HG03460 (cell line): ENCODE measurements at regions not wholly inside any gene's neighbourhood (a gene's known extent, or its start where the extent isn't known, plus 50 kb on each side); places are given as distances from the start of the nearest gene placed in this dataset.

ENCODE experiments used
- ATAC-seq: cut with Tn5 transposase; IDR thresholded peaks from one replicate; pipeline ENCODE4 v1.9.1; 2021; ENCODE audit not compliant: unreplicated experiment

DNA sequence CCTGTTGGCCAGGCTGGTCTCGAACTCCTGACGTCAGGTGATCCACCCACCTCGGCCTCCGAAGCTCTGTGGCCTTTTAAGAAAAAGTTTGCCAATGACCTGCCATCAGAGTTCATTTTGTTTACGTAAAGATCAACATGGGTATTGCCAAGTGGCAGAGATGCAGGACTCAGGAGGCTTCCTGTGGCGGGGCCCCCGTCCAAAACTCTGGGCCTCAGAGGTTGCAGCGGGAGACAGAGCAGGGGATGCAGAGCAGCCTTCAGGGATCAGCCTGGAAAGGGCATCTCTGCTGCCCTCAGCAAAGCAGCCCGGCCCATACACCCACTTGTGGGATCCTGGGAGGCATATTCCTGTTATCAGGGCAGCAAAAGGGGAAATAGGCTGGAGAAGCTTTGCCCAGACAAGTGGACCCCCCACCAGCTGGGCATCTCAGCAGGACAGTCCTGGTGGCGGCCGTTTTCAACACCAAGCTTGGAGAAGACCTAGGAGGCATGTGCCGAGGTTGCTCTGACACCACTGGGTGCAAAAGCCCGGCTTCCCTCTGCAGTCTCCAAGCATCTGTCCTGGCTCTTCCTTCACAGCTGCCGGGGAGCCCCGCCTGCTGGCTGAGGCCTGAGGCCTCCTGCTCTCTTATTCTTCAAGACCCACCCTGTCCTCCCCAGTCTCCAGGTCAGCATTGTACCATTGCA lies 1152.4 kb downstream of the BRD1 start:
- ATAC-seq = no peak

DNA sequence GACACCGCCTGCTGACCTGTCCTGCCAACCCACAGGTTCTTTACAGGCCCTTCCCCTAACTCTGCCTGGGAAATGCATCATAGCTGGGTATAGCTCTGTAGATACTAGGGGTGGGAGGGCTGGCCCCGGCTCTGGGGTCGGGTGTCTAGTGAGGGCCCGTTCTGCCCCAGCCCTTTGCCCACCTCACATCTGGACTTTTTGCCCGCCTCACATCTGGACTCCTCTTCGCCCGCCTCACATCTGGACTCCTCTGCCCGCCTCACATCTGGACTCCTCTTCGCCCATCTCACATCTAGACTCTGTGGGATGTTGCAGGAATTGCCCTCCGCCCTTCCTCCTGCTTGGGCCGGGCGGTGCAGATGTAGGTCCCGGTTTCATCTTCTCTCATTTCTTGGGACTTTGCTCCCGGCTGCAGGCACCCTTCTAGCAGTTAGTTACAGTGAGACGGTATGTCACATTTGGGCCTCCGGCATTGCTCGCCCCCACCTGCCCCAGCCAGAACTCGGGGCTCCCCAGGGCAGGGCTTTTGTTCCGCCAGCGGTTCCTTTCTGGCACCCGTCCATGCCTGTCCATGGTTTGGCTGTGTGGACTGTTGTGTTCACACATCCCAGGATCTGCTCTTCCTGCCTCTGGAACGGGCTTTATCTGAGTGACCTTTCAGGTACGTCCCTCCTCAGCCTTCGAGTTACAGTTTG lies 1153.7 kb downstream of the BRD1 start:
- no peak for ATAC-seq

DNA sequence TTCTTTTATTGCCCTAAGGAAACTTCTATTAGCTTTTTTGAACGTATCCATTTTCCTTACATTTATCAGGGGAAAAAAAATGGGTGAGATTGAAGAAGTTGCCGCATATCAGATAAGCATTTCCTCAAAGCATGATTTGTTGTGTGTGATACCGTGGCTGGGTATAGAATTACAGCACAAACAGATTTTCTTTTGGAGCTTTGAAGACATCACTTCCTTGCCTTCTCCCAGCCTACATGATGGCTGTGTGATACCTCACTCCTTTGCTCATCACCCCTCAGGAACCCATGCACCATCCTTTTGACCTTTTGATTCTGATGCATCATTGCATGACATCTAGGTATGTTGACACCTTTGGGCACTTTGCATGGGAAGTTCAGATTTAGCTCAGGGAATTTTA lies 1155.3 kb downstream of the BRD1 start:
- ATAC-seq = no peak

DNA sequence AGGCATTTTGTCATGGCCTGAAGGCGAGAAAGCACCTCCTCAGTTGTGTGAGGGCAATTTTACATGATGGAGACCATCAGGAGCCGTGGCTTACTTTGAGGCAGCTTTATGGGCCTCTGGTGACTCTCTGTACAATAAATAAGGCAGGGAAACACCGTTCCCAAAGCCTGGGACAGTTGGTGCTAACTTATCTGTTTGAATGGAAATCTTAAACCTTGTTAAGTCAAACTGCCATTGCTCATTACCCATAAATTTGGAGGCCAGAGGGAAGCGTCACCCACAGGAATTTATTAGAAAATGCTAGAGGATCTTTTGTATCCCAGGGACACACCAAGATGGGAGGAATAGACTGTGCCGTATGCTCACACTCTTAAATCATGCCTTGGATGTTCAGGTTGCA lies 1156.9 kb downstream of the BRD1 start:
- no peak for ATAC-seq

DNA sequence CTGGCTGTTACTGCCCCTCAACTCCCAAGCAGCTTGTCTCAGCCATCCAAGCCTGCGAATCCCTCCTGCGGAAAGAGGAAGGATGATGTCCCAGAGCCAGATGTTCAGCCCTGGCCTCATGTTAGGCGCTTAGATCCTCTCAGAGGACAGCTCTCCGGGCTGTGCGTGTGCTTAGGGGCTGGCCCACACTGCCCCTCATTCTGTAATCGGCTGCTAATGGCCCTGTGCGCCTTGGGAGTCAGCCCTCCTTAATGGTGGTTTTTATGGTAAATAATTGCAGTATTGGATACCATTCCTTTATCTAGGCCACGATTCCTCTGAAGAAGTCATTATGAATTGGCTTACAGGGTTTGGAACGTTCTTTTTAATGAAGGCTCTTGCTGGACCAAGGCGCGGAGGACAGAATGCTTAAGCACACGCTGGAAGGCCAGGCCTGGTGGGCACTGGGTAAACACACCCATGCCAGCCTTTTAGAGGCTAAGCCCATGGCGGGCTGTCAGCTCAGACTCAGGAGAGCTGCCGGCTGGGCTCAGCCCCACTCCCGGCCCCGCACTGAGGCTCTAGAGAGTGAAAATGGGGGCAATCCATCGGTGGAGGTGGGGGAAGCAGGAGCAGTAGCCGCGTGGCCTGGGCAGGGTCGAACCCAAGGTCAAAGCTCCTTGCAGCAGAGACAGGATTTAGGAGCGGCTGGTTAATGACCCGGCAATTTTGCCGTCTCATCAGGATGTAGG lies 1157.5 kb downstream of the BRD1 start:
- ATAC-seq = no peak

DNA sequence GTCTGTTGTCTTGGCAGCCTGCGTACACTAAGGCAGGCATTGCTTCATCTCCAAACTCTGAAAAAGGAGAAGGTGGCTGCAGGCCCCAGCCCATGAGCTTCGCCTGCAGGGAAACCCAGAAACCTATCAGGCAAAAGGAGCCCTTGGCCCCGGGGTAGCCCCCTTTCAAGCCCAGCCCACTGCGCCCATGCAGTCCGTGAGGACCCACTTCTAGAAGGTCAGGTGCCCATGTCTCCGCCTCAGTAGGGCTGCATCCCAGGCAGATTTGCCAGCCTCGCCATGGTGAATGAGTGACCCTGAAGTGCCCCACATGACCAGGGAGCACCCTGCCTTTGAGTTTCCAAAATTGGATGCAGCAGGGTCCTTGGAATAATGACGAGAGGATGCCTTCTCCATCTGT lies 1158.4 kb downstream of the BRD1 start:
- no peak for ATAC-seq

DNA sequence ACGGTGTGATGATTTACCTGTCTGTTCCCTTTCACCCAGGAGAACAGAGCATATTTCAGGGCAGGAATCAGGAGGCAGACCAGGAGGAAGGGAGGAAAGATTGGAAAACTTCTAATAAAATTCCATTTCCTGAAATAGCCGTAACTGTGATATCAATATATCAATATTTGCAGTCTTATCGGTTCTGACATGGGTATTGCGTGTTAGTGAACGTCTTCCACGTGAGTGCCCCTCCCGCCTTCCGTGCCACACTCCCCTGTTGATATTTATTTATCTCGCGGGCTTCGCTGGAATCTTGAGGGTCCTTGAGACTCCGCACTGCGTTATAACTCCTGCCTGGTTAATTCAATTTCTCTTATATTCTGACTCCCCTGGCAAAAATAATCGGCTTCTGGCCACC lies 1160.4 kb downstream of the BRD1 start:
- no peak for ATAC-seq

DNA sequence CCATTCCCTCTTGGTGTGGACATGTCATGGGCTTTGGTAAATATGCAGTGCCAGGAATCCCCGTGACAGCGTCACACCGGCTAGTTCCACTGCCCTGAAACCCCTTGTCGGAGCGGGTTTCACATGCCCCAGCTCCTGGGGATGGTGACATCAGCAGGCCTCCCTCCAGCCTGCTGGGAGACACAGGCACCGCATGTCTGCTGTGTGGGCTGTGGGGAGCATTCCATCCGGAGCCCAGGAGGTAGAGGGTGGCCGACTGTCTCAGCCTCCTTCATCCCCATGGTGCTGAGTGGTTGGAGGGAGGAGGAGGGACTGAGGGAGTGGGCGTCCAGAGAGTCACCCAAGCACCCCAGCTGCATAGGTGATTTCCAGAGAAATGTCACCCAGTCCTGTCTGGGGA lies 1161.1 kb downstream of the BRD1 start:
- no peak for ATAC-seq

DNA sequence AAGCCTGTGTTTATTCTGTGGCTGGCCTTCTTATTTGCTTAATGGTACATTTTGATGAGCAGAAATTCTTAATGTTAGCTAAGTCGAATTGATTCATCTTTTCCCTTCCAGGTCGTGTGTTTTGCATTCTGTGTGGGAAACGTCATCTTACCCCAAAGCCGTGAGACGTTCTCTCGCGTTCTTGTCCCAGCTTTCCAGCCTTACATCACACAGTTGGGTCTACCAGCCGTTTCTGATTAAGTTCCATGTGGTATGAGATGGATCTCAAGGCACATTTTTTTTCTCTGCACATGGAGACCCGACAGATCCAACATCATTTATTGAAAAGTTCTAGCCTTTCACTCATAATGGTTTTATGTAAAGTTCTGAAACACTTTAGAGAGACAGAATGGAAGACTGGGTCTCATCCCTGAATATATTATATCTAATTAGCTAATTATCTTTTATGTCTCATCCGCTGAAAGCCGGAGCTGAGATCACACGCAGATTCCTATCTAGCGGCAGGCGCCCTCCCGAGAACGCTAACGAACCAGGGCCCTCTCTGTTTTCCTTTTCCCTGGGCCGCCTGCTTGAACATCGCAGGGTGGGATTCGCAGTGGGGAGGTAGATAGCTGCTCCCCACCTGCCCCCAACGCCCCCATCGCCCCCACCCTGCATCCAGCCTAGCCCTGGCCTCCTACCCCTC lies 1162.2 kb downstream of the BRD1 start:
- no peak for ATAC-seq

DNA sequence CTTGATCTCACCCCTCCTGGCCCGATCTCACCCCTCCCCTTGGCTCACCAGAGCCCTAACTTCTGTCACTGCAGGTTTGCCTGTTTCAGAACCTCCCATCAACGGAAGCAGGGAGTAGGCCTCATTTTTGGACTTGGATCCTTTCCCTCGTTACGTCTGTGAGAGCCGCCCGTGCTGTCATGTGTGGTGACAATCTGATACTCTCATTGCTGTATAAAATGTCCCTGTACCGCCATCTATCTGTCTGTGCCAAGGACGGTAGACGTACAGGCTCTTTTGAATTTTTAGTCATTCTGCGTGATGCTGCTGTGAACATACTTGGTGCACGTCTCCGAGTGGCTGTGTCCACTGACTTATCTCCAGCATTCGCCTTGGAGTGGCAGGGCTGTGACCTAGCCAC lies 1163.1 kb downstream of the BRD1 start:
- ATAC-seq = no peak

DNA sequence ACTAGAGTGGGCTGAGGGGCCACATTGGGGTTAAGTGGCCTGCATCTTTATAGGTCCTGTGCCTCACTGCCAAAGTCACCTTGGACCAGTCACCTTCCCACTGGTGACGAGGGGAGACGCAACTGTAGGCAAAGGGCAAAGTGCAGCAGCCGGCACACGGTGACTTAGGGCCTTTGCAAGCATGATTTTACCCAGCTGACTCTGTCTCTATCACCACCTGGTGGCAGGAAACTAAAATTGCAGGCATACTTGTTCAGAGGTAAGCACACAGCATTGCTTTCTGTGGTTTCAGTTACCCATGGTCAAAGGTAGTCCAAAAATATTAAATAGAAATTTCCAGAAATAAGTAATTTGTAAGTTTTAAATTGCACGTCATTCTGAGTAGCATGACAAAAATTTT lies 1164.4 kb downstream of the BRD1 start:
- no peak for ATAC-seq

DNA sequence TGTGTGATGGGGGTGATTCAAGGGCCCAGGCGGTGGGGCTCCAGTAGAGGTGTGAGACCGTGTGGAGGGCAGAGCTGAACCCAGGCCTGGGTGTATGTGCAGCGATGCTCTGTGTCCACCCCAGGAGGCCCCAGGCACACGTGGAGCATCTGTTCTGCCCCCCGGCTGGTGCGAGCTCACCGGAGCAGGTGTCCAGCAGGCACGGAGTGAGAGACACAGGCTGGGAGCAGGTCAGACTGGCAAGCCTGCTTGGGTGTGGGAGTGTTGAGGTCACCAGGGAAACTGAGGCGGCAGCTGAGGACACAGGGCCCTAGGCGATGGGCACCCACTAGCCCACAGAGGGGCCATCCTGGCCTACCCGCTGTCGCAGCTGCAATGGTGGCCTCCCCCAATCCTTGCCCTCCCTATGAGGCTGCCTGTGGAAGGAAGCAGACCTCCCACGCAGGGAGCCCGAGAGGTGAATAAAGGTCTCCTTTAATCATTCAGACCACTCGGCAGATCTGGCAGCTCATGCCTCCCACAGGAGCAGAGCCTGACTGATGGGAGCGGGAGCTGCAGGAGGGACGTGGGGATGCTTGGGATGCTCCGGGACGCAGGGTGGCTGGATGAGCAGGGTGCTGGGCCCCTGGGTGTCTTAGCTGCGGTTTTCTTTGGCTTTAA lies 1165.1 kb downstream of the BRD1 start:
- no peak for ATAC-seq

DNA sequence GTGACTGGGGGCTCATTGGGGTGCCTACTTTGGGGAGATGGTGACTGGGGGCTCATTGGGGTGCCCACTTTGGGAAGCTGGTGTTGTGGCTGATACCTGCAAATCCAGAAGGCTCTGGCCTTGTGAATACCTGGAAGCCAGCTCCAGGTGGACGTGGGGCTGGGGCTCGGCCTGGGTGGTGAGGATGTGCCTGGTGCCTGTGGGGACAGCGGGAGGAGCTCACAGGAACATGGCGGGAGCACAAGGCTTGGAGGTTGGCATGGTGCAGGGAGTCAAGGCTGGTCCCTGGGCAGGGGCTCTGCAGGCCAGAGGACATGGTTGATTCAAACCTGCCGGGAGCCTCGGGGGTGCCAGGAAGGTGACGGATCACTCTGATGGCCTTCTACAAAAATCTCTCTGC lies 1165.7 kb downstream of the BRD1 start:
- no peak for ATAC-seq

DNA sequence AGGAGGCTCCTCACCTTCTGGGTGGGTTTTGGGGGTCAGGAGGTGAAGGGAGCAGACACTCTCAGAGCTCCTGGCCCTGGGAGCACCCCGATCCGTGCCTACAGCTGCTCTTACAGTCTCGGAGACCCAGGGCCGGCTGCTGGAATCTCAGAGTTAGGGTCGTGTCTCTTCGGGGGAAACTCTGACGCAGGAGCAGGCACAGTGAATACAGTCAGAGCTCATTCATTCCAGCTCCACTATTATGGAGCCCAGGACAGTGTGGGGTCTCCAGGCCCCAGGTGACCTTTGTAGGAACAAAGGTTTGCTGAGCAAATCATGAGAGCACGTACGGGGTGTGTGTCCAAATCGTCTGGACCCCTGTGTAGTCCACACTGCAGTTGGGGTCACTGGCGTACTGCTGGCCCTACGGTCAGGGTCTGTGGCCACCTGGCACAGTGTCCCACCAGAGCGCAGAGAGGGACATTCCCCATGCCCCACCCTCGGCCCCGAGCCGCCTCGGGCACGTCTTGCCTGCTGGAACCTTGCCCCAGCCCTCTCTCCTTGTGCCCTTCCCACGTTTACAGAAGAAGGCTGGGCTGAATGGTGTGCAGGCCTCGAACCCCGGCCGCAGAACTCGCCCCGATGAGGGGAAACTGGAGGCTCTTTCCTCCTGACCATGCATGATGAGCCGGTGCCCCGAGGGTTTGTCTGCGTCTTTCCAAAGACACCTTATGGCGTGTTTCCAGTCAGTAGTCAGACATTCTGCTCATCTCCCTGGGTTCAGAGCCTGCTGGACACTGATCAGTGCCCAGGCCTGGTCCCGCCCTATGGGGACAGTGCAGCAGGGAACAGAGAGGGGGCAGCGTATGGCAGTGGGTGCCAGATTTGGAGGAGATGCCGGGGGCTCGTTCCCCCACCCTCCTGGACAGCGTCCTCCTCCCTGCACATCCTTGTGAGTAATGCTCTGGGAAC lies 1166.6 kb downstream of the BRD1 start:
- ATAC-seq = no peak

DNA sequence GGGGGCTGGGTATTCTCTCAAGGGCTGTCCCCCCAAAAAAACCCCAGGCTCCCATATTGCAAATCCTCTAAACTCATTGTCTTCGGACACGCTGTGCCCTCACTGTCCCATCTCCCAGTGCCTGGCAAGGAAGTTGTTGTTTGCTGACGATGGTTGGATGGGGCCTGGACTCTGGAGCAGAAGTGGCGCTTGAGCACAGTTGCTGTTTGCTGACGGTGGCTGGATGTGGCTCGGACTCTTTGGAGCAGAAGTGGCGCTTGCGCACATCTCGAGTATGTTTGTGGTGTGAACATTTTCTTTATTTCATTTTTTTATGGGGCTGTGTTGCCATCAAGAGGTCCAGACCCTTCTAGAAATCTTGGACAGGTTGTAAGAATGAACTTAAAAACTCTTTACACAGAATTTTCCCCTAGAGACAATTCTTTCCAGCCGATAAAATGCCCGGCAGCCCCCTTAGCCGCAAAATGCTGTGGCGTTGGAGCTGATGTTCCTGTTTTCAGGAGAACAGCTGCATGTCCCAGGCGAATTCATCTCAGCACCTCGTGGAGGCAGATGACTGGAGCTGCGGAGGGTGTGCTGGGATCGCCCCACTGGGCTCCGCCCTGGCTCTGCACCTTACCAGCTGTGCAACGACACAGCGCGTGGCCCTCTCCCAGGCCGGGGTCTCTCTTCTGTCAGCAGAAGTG lies 1167.4 kb downstream of the BRD1 start:
- ATAC-seq = no peak

DNA sequence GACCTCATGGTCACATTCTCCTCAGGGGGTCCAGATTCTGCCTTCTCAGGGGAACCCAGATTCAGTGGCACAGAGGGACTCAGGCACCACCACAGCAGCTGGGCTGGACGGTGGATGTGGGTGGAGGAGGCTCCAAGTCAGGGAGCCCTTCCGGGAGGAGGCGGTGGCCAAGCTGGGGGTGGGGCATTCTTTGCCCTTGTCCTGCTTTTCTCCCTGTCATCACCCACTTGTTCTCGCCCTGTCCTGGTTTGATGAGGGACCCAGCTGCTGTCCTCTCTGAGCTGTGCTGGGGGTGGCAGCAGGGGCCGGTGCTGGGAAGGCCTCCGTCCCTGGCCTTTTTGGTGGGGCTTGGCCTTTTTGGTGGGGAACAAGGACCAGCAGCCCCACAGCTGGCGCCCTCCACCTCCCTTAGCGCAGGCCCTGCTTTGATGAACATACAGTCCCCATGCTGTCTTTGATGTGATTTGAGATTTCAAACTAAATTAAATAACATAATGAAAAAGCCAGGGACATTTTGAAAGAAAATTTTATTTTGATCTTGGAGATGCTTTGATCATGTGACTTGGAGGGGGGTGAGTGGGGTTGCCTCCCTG lies 1168.2 kb downstream of the BRD1 start:
- no peak for ATAC-seq

DNA sequence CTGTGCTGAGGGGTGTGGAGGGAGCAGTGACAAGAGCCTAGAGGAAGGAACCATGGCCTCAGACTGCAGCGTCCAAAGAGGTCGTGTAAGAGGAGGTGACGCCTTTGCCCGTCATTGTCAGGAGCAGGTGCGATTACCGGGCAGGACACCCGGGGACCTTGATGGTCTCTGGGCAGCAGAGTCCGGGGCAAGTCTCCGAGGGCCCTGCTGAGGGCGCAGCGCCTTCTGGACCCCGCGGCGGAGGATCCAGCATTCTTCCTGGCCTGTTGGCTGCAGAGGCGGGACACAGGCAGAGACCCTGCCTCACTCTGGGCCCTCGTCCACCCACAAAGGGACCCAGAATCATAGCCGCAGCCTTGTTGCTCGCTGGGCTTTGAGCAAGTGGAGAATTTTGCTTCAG lies 1168.8 kb downstream of the BRD1 start:
- ATAC-seq = no peak

DNA sequence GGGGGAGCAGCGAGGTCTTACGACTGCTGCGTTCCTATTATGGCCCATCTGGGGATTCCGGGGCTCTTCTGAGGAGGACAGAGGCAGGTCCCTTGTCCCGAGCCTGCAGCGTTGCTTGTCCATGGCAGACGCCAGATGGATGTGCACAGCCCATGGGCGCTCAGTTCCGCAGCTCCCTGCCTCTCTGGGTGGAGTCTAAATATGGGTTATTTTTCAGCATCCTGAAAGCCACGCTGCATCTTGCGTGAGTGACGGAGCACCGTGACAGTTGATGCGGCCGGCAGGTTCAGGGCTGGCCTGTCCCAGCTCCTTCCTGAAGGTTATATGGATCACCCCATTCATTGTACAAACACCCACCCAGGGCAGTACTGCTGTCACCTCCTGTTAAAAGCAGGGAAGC lies 1169.4 kb downstream of the BRD1 start:
- ATAC-seq = no peak

DNA sequence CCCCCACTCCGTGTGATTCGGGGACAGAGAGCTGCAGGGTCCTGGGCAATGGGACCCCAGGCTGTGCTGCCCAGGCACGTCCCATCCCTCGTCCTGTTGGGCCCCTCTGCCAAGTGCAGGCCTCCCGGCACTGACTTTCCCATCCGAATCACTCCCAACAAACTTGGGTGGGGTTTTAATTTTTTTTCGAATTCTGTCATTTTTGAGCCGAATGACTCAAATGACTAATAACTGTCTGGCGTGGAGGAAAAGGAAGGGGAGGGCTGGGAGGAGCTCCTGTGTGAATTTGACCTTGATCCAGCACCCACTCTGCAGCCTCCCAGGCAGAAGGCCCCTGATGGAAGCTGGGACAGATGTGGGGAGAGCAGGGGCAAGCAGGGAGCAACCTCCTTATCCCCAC lies 1173.2 kb downstream of the BRD1 start:
- ATAC-seq = no peak
